HFF-Myc (cell line): ENCODE measurements at regions not wholly inside any gene's neighbourhood (a gene's known extent, or its start where the extent isn't known, plus 50 kb on each side); places are given as distances from the start of the nearest gene placed in this dataset.

Experiments used
- DNase-seq: peaks from one replicate; pipeline ENCODE4 v3.0.0-alpha.2; 2011; ENCODE audit warnings: low read depth; ENCODE audit errors: extremely low read depth
- H3K4me3 ChIP-seq: replicated peaks from 2 replicates; pipeline ENCODE4 v1.5.1; 2011; ENCODE audit warnings: low read depth, mild to moderate bottlenecking, control low read depth, low read length
- CTCF ChIP-seq: IDR thresholded peaks from 2 replicates; pipeline ENCODE4 v1.5.1; 2012; ENCODE audit warnings: mild to moderate bottlenecking, low read depth, low read length, control low read depth; ENCODE audit errors: missing control alignments

- no peak for TF ChIP-seq CTCF
- no peak overlapping the region for H3K4me3 ChIP-seq
- DNase-seq: no peak
Observed at GRCh38 chr12:28955931-28956330, 193.1 kb upstream of the FAR2 start.

GRCh38 chr12:28958553-28959195, 190.4 kb upstream of the FAR2 start:
- TF ChIP-seq CTCF: no peak
- no peak for DNase-seq
- no peak overlapping the region for H3K4me3 ChIP-seq

- H3K4me3 ChIP-seq: no peak overlapping the region
- no peak for DNase-seq
- TF ChIP-seq CTCF: no peak
Observed at GRCh38 chr12:28961948-28962384, 187.1 kb upstream of the FAR2 start.

- H3K4me3 ChIP-seq: no peak overlapping the region
- peak; percentile 44 for TF ChIP-seq CTCF
- no peak for DNase-seq
Observed at GRCh38 chr12:28963554-28963953, 185.5 kb upstream of the FAR2 start.

- TF ChIP-seq CTCF: no peak
- DNase-seq: no peak
- H3K4me3 ChIP-seq: no peak overlapping the region
Observed at GRCh38 chr12:28966046-28966780, 182.9 kb upstream of the FAR2 start.

GRCh38 chr12:28967426-28967825, 181.7 kb upstream of the FAR2 start:
- no peak for TF ChIP-seq CTCF
- DNase-seq: no peak
- H3K4me3 ChIP-seq: no peak overlapping the region

- no peak overlapping the region for H3K4me3 ChIP-seq
- DNase-seq: no peak
- no peak for TF ChIP-seq CTCF
Observed at GRCh38 chr12:28973491-28973890, 175.6 kb upstream of the FAR2 start.
